ENCODE measurements at regions not wholly inside any gene's neighbourhood (a gene's known extent, or its start where the extent isn't known, plus 50 kb on each side); places are given as distances from the start of the nearest gene placed in this dataset.

GRCh38 chr1:217313096-217313495, 317.8 kb downstream of the GPATCH2 start:
- TF ChIP-seq, protein P1, sequence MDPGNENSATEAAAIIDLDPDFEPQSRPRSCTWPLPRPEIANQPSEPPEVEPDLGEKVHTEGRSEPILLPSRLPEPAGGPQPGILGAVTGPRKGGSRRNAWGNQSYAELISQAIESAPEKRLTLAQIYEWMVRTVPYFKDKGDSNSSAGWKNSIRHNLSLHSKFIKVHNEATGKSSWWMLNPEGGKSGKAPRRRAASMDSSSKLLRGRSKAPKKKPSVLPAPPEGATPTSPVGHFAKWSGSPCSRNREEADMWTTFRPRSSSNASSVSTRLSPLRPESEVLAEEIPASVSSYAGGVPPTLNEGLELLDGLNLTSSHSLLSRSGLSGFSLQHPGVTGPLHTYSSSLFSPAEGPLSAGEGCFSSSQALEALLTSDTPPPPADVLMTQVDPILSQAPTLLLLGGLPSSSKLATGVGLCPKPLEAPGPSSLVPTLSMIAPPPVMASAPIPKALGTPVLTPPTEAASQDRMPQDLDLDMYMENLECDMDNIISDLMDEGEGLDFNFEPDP (CRISPR knock-in tag; IDR thresholded peaks at IDR 0.05): no peak
- TF ChIP-seq SPI1 (IDR thresholded peaks at IDR 0.05; ENCODE audit: borderline replicate concordance, low read depth, low read length) (no peak), CBFA2T2 (conservative IDR thresholded peaks at IDR 0.05) (no peak), POLR2A (conservative IDR thresholded peaks at IDR 0.05) (no peak), ZNF197 (CRISPR knock-in tag; IDR thresholded peaks at IDR 0.05; ENCODE audit: low read depth) (no peak), ZNF444 (CRISPR knock-in tag; IDR thresholded peaks at IDR 0.05) (no peak), ZNF398 (CRISPR knock-in tag; IDR thresholded peaks at IDR 0.05) (no peak), ZNF280B (CRISPR knock-in tag; IDR thresholded peaks at IDR 0.05) (no peak)
- TF ChIP-seq, protein P2, sequence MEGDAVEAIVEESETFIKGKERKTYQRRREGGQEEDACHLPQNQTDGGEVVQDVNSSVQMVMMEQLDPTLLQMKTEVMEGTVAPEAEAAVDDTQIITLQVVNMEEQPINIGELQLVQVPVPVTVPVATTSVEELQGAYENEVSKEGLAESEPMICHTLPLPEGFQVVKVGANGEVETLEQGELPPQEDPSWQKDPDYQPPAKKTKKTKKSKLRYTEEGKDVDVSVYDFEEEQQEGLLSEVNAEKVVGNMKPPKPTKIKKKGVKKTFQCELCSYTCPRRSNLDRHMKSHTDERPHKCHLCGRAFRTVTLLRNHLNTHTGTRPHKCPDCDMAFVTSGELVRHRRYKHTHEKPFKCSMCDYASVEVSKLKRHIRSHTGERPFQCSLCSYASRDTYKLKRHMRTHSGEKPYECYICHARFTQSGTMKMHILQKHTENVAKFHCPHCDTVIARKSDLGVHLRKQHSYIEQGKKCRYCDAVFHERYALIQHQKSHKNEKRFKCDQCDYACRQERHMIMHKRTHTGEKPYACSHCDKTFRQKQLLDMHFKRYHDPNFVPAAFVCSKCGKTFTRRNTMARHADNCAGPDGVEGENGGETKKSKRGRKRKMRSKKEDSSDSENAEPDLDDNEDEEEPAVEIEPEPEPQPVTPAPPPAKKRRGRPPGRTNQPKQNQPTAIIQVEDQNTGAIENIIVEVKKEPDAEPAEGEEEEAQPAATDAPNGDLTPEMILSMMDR (IDR thresholded peaks at IDR 0.05 in 2 of 3, conservative IDR thresholded peaks at IDR 0.05 in 1 of 3; ENCODE audit: insufficient read depth in 2 of 3, low read depth in 1 of 3, low read length in 3 of 3): no peak
